Midbrain (tissue), 1 donor: ENCODE measurements at regions not wholly inside any gene's neighbourhood (a gene's known extent, or its start where the extent isn't known, plus 50 kb on each side); places are given as distances from the start of the nearest gene placed in this dataset.
"Not testable (repeated sequence)": the region's sequence is repeated elsewhere in the genome, so short reads cannot be mapped to it uniquely, and the experiment has no call there.

Experiments used
- DNase-seq: peaks from one replicate; lab custom pipeline; 2025; lab: John Stamatoyannopoulos, UW

- DNase-seq = no peak
Observed at GRCh38 chr21:20261364-20261763, 736.8 kb upstream of the NCAM2 start.

GRCh38 chr21:20265707-20266440 lies 732.3 kb upstream of the NCAM2 start:
- DNase-seq = no peak

- DNase-seq = no peak
Observed at GRCh38 chr21:20266441-20266710, 731.8 kb upstream of the NCAM2 start.

GRCh38 chr21:20270365-20271055 lies 727.7 kb upstream of the NCAM2 start:
- DNase-seq = no peak

GRCh38 chr21:20272791-20273362 lies 725.3 kb upstream of the NCAM2 start:
- no peak for DNase-seq

GRCh38 chr21:20276377-20276776 lies 721.8 kb upstream of the NCAM2 start:
- no peak for DNase-seq

GRCh38 chr21:20276954-20277353 lies 721.3 kb upstream of the NCAM2 start:
- no peak for DNase-seq

GRCh38 chr21:20283836-20284235 lies 714.4 kb upstream of the NCAM2 start:
- DNase-seq = no peak

GRCh38 chr21:20292280-20292679 lies 705.9 kb upstream of the NCAM2 start:
- no peak for DNase-seq

- DNase-seq = not testable (repeated sequence)
Observed at GRCh38 chr21:20292854-20293253, 705.4 kb upstream of the NCAM2 start.

- DNase-seq = no peak
Observed at GRCh38 chr21:20301395-20301794, 696.8 kb upstream of the NCAM2 start.

- no peak for DNase-seq
Observed at GRCh38 chr21:20302084-20302483, 696.1 kb upstream of the NCAM2 start.

- DNase-seq = peak; percentile 4
Observed at GRCh38 chr21:20306836-20307235, 691.4 kb upstream of the NCAM2 start.

- no peak for DNase-seq
Observed at GRCh38 chr21:20308586-20309315, 689.5 kb upstream of the NCAM2 start.

GRCh38 chr21:20311234-20311787 lies 686.9 kb upstream of the NCAM2 start:
- DNase-seq = no peak

GRCh38 chr21:20313013-20313412 lies 685.2 kb upstream of the NCAM2 start:
- no peak for DNase-seq

- no peak for DNase-seq
Observed at GRCh38 chr21:20315042-20315441, 683.2 kb upstream of the NCAM2 start.

GRCh38 chr21:20329636-20330035 lies 668.6 kb upstream of the NCAM2 start:
- no peak for DNase-seq

- no peak for DNase-seq
Observed at GRCh38 chr21:20330652-20331051, 667.6 kb upstream of the NCAM2 start.

GRCh38 chr21:20334585-20334984 lies 663.6 kb upstream of the NCAM2 start:
- DNase-seq = no peak

GRCh38 chr21:20341431-20341830 lies 656.8 kb upstream of the NCAM2 start:
- no peak for DNase-seq

- no peak for DNase-seq
Observed at GRCh38 chr21:20343186-20343585, 655.0 kb upstream of the NCAM2 start.

GRCh38 chr21:20351138-20351537 lies 647.1 kb upstream of the NCAM2 start:
- no peak for DNase-seq
